GM12878 (cell line): ENCODE measurements at regions not wholly inside any gene's neighbourhood (a gene's known extent, or its start where the extent isn't known, plus 50 kb on each side); places are given as distances from the start of the nearest gene placed in this dataset.

Source experiments
- ATAC-seq: fragments of 200-7000 bp; cut with Tn5 transposase; 3 replicates; pipeline ENCODE4 v1.9.1; 2020; ENCODE audit warnings: mild to moderate bottlenecking, moderate library complexity
- BruUV-seq: library from RNA; stranded (reverse); fragments of 400-500 nt; replicated peaks from 2 replicates; lab custom pipeline; 2021; lab: Mats Ljungman, UMichigan
- CTCF ChIA-PET: fragments of 300-600 bp; sonication (Branson Sonifier 250); formaldehyde crosslinking; extraction: SDS; loops from one replicate; lab custom pipeline; 2021; ENCODE audit warnings: inconsistent platforms; lab: Yijun Ruan, JAX
- POLR2A ChIA-PET: fragments of 350-600 bp; formaldehyde crosslinking; extraction: SDS; loops from one replicate; lab custom pipeline; 2021; ENCODE audit warnings: inconsistent platforms; lab: Charles Lee
- RAD21 ChIA-PET: fragments of 300-600 bp; sonication (Branson Sonifier 250); formaldehyde crosslinking; loops from one replicate; lab custom pipeline; 2023; ENCODE audit warnings: antibody characterized with exemption; ENCODE audit not compliant: unreplicated experiment; lab: Charles Lee
- SMC1A ChIA-PET: fragments of 300-600 bp; sonication (Branson Sonifier 250); formaldehyde crosslinking; loops from one replicate; lab custom pipeline; 2023; ENCODE audit not compliant: unreplicated experiment, uncharacterized antibody; lab: Charles Lee
- DNase-seq: peaks from one replicate; pipeline ENCODE4 v3.0.0-alpha.2; 2011; ENCODE audit warnings: low read depth, low spot score
- FAIRE-seq: peaks from 3 replicates; lab custom pipeline; 2011; peaks lifted over from hg19 to GRCh38; lab: Jason Lieb, UNC
- H2AFZ ChIP-seq: 2 replicates; pipeline ENCODE4 v1.6.0; 2011; ENCODE audit warnings: low read depth, low read length, control low read depth; ENCODE audit not compliant: control insufficient read depth
- H3K27ac ChIP-seq: 2 replicates; pipeline ENCODE4 v1.5.1; 2011; ENCODE audit warnings: control low read depth; ENCODE audit not compliant: control insufficient read depth, insufficient read depth
- H3K27me3 ChIP-seq, 2 experiments: replicated peaks in 1 of 2; 2 replicates each; pipeline versions ENCODE4 v1.6.0 to v1.6.1; 2011; ENCODE audit warnings: low read length in 1 of 2; ENCODE audit not compliant: control insufficient read depth in 2 of 2, insufficient read depth in 2 of 2
- H3K36me3 ChIP-seq, 2 experiments: 2 replicates each; pipeline ENCODE4 v1.5.1; 2011; ENCODE audit warnings: low read length in 1 of 2; ENCODE audit not compliant: control insufficient read depth in 2 of 2, insufficient read depth in 2 of 2
- H3K4me1 ChIP-seq: 2 replicates; pipeline ENCODE4 v1.6.1; 2011; ENCODE audit warnings: mild to moderate bottlenecking, low read length, moderate library complexity, mixed read lengths; ENCODE audit not compliant: control insufficient read depth, insufficient read depth
- H3K4me2 ChIP-seq: 2 replicates; pipeline ENCODE4 v1.6.0; 2011; ENCODE audit warnings: control low read depth; ENCODE audit not compliant: control insufficient read depth, insufficient read depth
- H3K4me3 ChIP-seq: fragments of 200-600 bp; sonication (generic); 2 replicates; pipeline ENCODE4 v1.5.1; 2016
- H3K79me2 ChIP-seq: 2 replicates; pipeline ENCODE4 v1.6.0; 2011; ENCODE audit warnings: low read length; ENCODE audit not compliant: control insufficient read depth, insufficient read depth
- H3K9ac ChIP-seq: 2 replicates; pipeline ENCODE4 v1.8.0; 2011; ENCODE audit warnings: low read length, control low read depth, mixed read lengths; ENCODE audit not compliant: control insufficient read depth, insufficient read depth
- H3K9me3 ChIP-seq: replicated peaks from 3 replicates; pipeline ENCODE4 v1.5.1; 2011; ENCODE audit warnings: mild to moderate bottlenecking, low read length; ENCODE audit not compliant: control insufficient read depth, insufficient read depth
- H4K20me1 ChIP-seq: 2 replicates; pipeline ENCODE4 v1.6.0; 2011; ENCODE audit not compliant: control insufficient read depth, insufficient read depth
- BMI1 ChIP-seq: fragments of 450-650 bp; IDR thresholded peaks from 2 replicates; pipeline ENCODE4 v1.6.1; 2016; ENCODE audit warnings: mild to moderate bottlenecking, moderate library complexity, borderline replicate concordance
- FOXM1 ChIP-seq: IDR thresholded peaks from 2 replicates; pipeline ENCODE4 v1.6.1; 2012; ENCODE audit warnings: low read depth, mild to moderate bottlenecking, inconsistent platforms, low read length, moderate library complexity
- IKZF1 ChIP-seq: fragments of 450-650 bp; conservative IDR thresholded peaks from 2 replicates; pipeline ENCODE4 v1.6.1; 2017; ENCODE audit warnings: antibody characterized with exemption, mild to moderate bottlenecking
- MAX ChIP-seq: IDR thresholded peaks from 2 replicates; pipeline ENCODE4 v1.6.1; 2012; ENCODE audit warnings: low read depth, low read length, improper control_type of control experiment
- MTA3 ChIP-seq: IDR thresholded peaks from 2 replicates; pipeline ENCODE4 v1.6.1; 2012; ENCODE audit warnings: low read length, inconsistent platforms, borderline replicate concordance
- NBN ChIP-seq: fragments of 450-650 bp; IDR thresholded peaks from 2 replicates; pipeline ENCODE4 v1.6.1; 2016
- NFXL1 ChIP-seq: fragments of 450-650 bp; IDR thresholded peaks from 2 replicates; pipeline ENCODE4 v1.6.1; 2017; ENCODE audit warnings: antibody characterized with exemption, mild to moderate bottlenecking, borderline replicate concordance
- POLR2A ChIP-seq: IDR thresholded peaks from 2 replicates; pipeline ENCODE4 v1.6.1; 2011; ENCODE audit warnings: low read depth, mild to moderate bottlenecking, low read length
- RB1 ChIP-seq: fragments of 450-650 bp; formaldehyde crosslinking; IDR thresholded peaks from 2 replicates; pipeline ENCODE4 v1.6.1; 2017; ENCODE audit warnings: mild to moderate bottlenecking, borderline replicate concordance
- RFX5 ChIP-seq: IDR thresholded peaks from 2 replicates; pipeline ENCODE4 v1.6.1; 2011; ENCODE audit warnings: low read depth, low read length, improper control_type of control experiment
- WGBS: methylation state at CpG from one replicate; pipeline ENCODE4 v1.1.6; 2016; ENCODE audit warnings: low lambda C conversion rate; ENCODE audit not compliant: insufficient replicate concordance, insufficient coverage; ENCODE audit errors: missing lambda C conversion rate; 5-methylcytosine and 5-hydroxymethylcytosine counted together
- in situ Hi-C: fragments of 300-500 bp; cut with MboI; formaldehyde crosslinking; loops from 9 replicates; pipeline ENCODE4 v1.14.3; 2018; ENCODE audit warnings: mixed read lengths
- intact Hi-C: fragments of 100-400 bp; cut with micrococcal nuclease; formaldehyde crosslinking; loops from one replicate; pipeline ENCODE4 v1.14.2; 2022; ENCODE audit not compliant: unreplicated experiment
- TF ChIP-seq, protein P1 (sequence below): IDR thresholded peaks from 2 replicates; pipeline ENCODE4 v1.6.1; 2012; ENCODE audit warnings: low read depth, low read length, improper control_type of control experiment
- TF ChIP-seq, protein P2 (sequence below): fragments of 150-350 bp; IDR thresholded peaks from 2 replicates; pipeline ENCODE4 v1.6.1; 2014; ENCODE audit warnings: mild to moderate bottlenecking, low read depth, low read length
- TF ChIP-seq, protein P3 (sequence below): fragments of 450-650 bp; IDR thresholded peaks from 2 replicates; pipeline ENCODE4 v1.6.1; 2017; ENCODE audit warnings: mild to moderate bottlenecking

GRCh38 chr20:7332169-7332568, 564.7 kb downstream of the BMP2 start:
- H3K4me3 ChIP-seq: no peak overlapping the region
- H3K9ac ChIP-seq: no peak overlapping the region
- ChIA-PET CTCF (no interaction called here), SMC1A (no interaction called here), RAD21 (no interaction called here), POLR2A (no interaction called here)
- TF ChIP-seq, protein P1, sequence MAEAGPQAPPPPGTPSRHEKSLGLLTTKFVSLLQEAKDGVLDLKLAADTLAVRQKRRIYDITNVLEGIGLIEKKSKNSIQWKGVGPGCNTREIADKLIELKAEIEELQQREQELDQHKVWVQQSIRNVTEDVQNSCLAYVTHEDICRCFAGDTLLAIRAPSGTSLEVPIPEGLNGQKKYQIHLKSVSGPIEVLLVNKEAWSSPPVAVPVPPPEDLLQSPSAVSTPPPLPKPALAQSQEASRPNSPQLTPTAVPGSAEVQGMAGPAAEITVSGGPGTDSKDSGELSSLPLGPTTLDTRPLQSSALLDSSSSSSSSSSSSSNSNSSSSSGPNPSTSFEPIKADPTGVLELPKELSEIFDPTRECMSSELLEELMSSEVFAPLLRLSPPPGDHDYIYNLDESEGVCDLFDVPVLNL: no peak
- no peak for TF ChIP-seq RB1
- no peak for TF ChIP-seq IKZF1
- TF ChIP-seq, protein P2, sequence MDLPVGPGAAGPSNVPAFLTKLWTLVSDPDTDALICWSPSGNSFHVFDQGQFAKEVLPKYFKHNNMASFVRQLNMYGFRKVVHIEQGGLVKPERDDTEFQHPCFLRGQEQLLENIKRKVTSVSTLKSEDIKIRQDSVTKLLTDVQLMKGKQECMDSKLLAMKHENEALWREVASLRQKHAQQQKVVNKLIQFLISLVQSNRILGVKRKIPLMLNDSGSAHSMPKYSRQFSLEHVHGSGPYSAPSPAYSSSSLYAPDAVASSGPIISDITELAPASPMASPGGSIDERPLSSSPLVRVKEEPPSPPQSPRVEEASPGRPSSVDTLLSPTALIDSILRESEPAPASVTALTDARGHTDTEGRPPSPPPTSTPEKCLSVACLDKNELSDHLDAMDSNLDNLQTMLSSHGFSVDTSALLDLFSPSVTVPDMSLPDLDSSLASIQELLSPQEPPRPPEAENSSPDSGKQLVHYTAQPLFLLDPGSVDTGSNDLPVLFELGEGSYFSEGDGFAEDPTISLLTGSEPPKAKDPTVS: no peak
- no peak for TF ChIP-seq BMI1
- in situ Hi-C loops: loop anchor here (10.0 kb wide), 1 partner anchor 63 kb away; no protein-coding TSS in a partner anchor
- no peak for ATAC-seq
- DNase-seq: no peak
- H3K36me3 ChIP-seq: no peaks in the 10 kb centered on the region
- H4K20me1 ChIP-seq: no peaks in the 10 kb centered on the region
- H3K27me3 ChIP-seq: no peaks in the 10 kb centered on the region
- H3K27ac ChIP-seq: no peak overlapping the region
- no TSS peak for BruUV-seq
- H3K4me2 ChIP-seq: no peak overlapping the region
- 0% methylated on average over 1 of the region's 1 CpG for WGBS
- H2AFZ ChIP-seq: no peak overlapping the region
- FAIRE-seq: no peak
- no peaks in the 10 kb centered on the region for H3K4me1 ChIP-seq
- intact Hi-C loops: no loop called here
- H3K9me3 ChIP-seq: no peaks in the 10 kb centered on the region
- no peaks in the 10 kb centered on the region for H3K79me2 ChIP-seq

DNA sequence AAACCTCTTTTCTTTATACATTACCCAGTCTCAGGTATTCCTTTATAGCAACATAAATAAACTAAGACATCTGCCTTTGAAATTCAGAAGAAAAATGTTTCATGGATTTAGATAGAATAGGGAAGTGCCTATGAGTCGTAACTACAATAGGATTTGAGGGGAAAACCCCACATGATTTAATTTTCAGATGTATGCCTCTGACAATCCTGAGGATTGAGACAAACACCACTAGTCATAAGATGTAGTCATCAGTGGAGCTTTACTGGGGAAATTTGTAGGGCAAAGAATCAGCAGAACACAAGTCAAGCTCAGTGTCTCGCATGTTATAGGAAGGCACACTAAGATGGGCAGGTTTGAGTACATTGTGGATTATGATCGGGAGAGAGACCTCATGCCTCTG, 566.4 kb downstream of the BMP2 start:
- intact Hi-C loops: no loop called here
- DNase-seq (no peak), FAIRE-seq (no peak), ATAC-seq (no peak)
- Histone ChIP-seq H3K27me3 (no peaks in the 10 kb centered on the region), H4K20me1 (no peaks in the 10 kb centered on the region), H3K4me3 (no peak overlapping the region), H3K4me1 (no peaks in the 10 kb centered on the region), H3K4me2 (no peak overlapping the region), H3K9ac (no peak overlapping the region), H2AFZ (no peak overlapping the region), H3K79me2 (no peaks in the 10 kb centered on the region), H3K36me3 (no peaks in the 10 kb centered on the region), H3K9me3 (no peaks in the 10 kb centered on the region), H3K27ac (no peak overlapping the region)
- RAD21 ChIA-PET: no interaction called here
- CTCF ChIA-PET: interaction anchor here (1.0 kb wide), 1 partner anchor 568 kb away, joined by 3 read pairs; no protein-coding TSS in a partner anchor
- POLR2A ChIA-PET: no interaction called here
- TF ChIP-seq MTA3 (no peak), FOXM1 (no peak), MAX (no peak), NBN (no peak), RFX5 (no peak), POLR2A (no peak), NFXL1 (no peak)
- TF ChIP-seq, protein P3, sequence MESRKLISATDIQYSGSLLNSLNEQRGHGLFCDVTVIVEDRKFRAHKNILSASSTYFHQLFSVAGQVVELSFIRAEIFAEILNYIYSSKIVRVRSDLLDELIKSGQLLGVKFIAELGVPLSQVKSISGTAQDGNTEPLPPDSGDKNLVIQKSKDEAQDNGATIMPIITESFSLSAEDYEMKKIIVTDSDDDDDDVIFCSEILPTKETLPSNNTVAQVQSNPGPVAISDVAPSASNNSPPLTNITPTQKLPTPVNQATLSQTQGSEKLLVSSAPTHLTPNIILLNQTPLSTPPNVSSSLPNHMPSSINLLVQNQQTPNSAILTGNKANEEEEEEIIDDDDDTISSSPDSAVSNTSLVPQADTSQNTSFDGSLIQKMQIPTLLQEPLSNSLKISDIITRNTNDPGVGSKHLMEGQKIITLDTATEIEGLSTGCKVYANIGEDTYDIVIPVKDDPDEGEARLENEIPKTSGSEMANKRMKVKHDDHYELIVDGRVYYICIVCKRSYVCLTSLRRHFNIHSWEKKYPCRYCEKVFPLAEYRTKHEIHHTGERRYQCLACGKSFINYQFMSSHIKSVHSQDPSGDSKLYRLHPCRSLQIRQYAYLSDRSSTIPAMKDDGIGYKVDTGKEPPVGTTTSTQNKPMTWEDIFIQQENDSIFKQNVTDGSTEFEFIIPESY: no peak
- SMC1A ChIA-PET: no interaction called here
- WGBS: 34% methylated on average over 3 of the region's 3 CpGs
- in situ Hi-C loops: loop anchor here (10.0 kb wide), 1 partner anchor 61 kb away; no protein-coding TSS in a partner anchor
- no TSS peak for BruUV-seq
